Fibroblast of lung (primary cell): ENCODE measurements at regions not wholly inside any gene's neighbourhood (a gene's known extent, or its start where the extent isn't known, plus 50 kb on each side); places are given as distances from the start of the nearest gene placed in this dataset.
"Not testable (repeated sequence)": the region's sequence is repeated elsewhere in the genome, so short reads cannot be mapped to it uniquely, and the experiment has no call there.

Source experiments
- DNase-seq, 2 donors: peaks; one replicate each; pipeline versions ENCODE4 v3.0.0 to v3.0.0-alpha.2; 2010; ENCODE audit warnings: low read depth in 2 of 2
- H2AFZ ChIP-seq: 2 replicates; pipeline ENCODE4 v1.5.1; 2012; ENCODE audit warnings: low read length, control low read depth, inconsistent platforms
- H3K27ac ChIP-seq: 2 replicates; pipeline ENCODE4 v1.5.1; 2011; ENCODE audit warnings: low read length, control low read depth; ENCODE audit not compliant: insufficient read depth
- H3K27me3 ChIP-seq: 2 replicates; pipeline ENCODE4 v1.5.1; 2011; ENCODE audit warnings: mild to moderate bottlenecking, low read length; ENCODE audit not compliant: control insufficient read depth, insufficient read depth
- H3K36me3 ChIP-seq: 2 replicates; pipeline ENCODE4 v1.5.1; 2011; ENCODE audit warnings: low read length; ENCODE audit not compliant: control insufficient read depth, insufficient read depth
- H3K4me1 ChIP-seq: 2 replicates; pipeline ENCODE4 v1.5.1; 2011; ENCODE audit warnings: low read length; ENCODE audit not compliant: control insufficient read depth, insufficient read depth; ENCODE audit errors: extremely low read depth
- H3K4me2 ChIP-seq: 2 replicates; pipeline ENCODE4 v1.5.1; 2011; ENCODE audit warnings: low read length, control low read depth; ENCODE audit not compliant: insufficient read depth; ENCODE audit errors: extremely low read depth
- H3K4me3 ChIP-seq, 4 experiments: fragments of 200-600 bp in 1 of 4; sonication (generic) in 1 of 4; replicated peaks in 1 of 4; 2 replicates each; pipeline ENCODE4 v1.5.1; 2011 to 2016; ENCODE audit warnings: low read length in 4 of 4, low read depth in 3 of 4, mild to moderate bottlenecking in 3 of 4, control low read depth in 2 of 4, inconsistent platforms in 1 of 4, mixed read lengths in 1 of 4; ENCODE audit not compliant: insufficient read depth in 1 of 4; ENCODE audit errors: control extremely low read depth in 1 of 4
- H3K79me2 ChIP-seq: 2 replicates; pipeline ENCODE4 v1.5.1; 2012; ENCODE audit warnings: mild to moderate bottlenecking, low read length, inconsistent platforms; ENCODE audit not compliant: control insufficient read depth, insufficient read depth
- H3K9ac ChIP-seq: 2 replicates; pipeline ENCODE4 v1.5.1; 2011; ENCODE audit warnings: mild to moderate bottlenecking, low read length, control low read depth; ENCODE audit not compliant: insufficient read depth
- H3K9me3 ChIP-seq: 2 replicates; pipeline ENCODE4 v1.5.1; 2012; ENCODE audit warnings: low read depth, low read length; ENCODE audit not compliant: control insufficient read depth, insufficient read depth
- H4K20me1 ChIP-seq: 2 replicates; pipeline ENCODE4 v1.5.1; 2011; ENCODE audit warnings: low read length; ENCODE audit not compliant: control insufficient read depth, insufficient read depth; ENCODE audit errors: extremely low read depth
- EZH2 ChIP-seq: IDR thresholded peaks from 2 replicates; pipeline ENCODE4 v1.5.1; 2012; ENCODE audit warnings: low read length, control low read depth, mild to moderate bottlenecking; ENCODE audit errors: missing control alignments
- TF ChIP-seq, protein P1 (sequence below), 2 donors: IDR thresholded peaks in 1 of 2; conservative IDR thresholded peaks in 1 of 2; 1 replicate in 1 of 2; 2 replicates in 1 of 2; pipeline ENCODE4 v1.5.1; 2011 to 2012; ENCODE audit warnings: low read length in 2 of 2, control low read depth in 1 of 2, inconsistent platforms in 1 of 2, low read depth in 1 of 2, mild to moderate bottlenecking in 1 of 2

DNA sequence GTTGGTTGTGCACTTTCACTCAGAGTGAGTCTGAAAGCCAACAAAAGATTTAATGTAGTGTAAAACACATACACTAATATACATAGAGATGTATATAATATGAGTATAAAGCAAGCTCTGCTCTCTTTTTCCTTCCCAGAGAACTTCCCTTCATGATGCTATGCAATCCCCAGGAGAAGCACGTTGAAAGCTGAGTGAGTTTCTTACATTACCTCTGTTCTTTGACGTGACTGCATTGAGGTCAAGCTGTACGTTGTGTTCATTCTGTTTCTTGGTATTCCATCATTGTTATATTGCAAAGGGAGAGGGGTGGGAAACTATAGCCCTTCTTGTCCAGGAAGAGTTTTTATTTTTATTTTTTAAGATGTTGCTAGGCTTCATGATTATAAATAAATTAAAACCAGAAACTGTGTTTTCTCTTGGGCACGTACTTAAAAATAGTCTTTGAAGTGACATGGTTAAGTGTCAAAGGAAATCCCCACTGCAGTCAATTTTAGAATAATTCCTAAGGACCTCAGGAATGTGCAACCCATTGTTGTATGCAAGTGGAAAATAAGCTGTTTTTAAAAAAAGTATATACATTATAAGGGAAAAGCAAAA is 651.0 kb downstream of the CD109 start:
- no peak for DNase-seq
- no peak overlapping the region for H3K27ac ChIP-seq
- no peaks in the 10 kb centered on the region for H3K27me3 ChIP-seq

DNA sequence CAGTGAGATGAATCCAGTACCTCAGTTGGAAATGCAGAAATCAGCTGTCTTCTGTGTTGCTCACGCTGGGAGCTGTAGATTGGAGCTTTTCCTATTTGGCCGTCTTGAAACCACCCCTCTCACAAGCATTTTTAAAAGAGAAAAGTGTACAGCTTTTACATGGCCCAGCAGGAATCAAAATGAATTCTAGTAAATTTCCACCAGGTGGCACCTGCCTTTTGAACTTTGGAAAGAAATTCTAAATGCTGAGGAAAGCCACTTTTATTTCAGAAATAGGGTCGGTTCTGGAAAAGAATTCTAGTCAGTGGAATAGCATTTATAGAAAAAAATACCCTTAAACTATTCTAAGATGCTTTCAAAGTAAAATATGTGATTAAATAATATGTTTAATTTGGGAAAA is 647.8 kb downstream of the CD109 start:
- Histone ChIP-seq H3K36me3 (no peaks in the 10 kb centered on the region), H3K9me3 (no peaks in the 10 kb centered on the region), H3K4me3 (no peak overlapping the region), H3K4me1 (no peaks in the 10 kb centered on the region), H3K79me2 (no peaks in the 10 kb centered on the region), H3K27ac (no peak overlapping the region), H2AFZ (no peak overlapping the region), H3K9ac (no peak overlapping the region), H3K4me2 (no peak overlapping the region), H3K27me3 (no peaks in the 10 kb centered on the region), H4K20me1 (no peaks in the 10 kb centered on the region)
- DNase-seq: no peak
- TF ChIP-seq EZH2: no peak
- TF ChIP-seq, protein P1, sequence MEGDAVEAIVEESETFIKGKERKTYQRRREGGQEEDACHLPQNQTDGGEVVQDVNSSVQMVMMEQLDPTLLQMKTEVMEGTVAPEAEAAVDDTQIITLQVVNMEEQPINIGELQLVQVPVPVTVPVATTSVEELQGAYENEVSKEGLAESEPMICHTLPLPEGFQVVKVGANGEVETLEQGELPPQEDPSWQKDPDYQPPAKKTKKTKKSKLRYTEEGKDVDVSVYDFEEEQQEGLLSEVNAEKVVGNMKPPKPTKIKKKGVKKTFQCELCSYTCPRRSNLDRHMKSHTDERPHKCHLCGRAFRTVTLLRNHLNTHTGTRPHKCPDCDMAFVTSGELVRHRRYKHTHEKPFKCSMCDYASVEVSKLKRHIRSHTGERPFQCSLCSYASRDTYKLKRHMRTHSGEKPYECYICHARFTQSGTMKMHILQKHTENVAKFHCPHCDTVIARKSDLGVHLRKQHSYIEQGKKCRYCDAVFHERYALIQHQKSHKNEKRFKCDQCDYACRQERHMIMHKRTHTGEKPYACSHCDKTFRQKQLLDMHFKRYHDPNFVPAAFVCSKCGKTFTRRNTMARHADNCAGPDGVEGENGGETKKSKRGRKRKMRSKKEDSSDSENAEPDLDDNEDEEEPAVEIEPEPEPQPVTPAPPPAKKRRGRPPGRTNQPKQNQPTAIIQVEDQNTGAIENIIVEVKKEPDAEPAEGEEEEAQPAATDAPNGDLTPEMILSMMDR (conservative IDR thresholded peaks at IDR 0.05 in 1 of 2, IDR thresholded peaks at IDR 0.05 in 1 of 2; ENCODE audit: low read depth in 1 of 2, low read length in 2 of 2): peak in 1 of 2 donors; percentile 19

More for the DNA sequence above, 651.0 kb downstream of the CD109 start:
- no peak for TF ChIP-seq EZH2
- TF ChIP-seq, protein P1 (conservative IDR thresholded peaks at IDR 0.05 in 1 of 2, IDR thresholded peaks at IDR 0.05 in 1 of 2; ENCODE audit: low read depth in 1 of 2, low read length in 2 of 2): no peak
- H2AFZ ChIP-seq: no peak overlapping the region
- H3K4me1 ChIP-seq: no peaks in the 10 kb centered on the region
- H4K20me1 ChIP-seq: no peaks in the 10 kb centered on the region
- no peak overlapping the region for H3K4me2 ChIP-seq
- H3K4me3 ChIP-seq: no peak overlapping the region
- no peaks in the 10 kb centered on the region for H3K79me2 ChIP-seq
- no peaks in the 10 kb centered on the region for H3K9me3 ChIP-seq
- no peak overlapping the region for H3K9ac ChIP-seq
- H3K36me3 ChIP-seq: no peaks in the 10 kb centered on the region

DNA sequence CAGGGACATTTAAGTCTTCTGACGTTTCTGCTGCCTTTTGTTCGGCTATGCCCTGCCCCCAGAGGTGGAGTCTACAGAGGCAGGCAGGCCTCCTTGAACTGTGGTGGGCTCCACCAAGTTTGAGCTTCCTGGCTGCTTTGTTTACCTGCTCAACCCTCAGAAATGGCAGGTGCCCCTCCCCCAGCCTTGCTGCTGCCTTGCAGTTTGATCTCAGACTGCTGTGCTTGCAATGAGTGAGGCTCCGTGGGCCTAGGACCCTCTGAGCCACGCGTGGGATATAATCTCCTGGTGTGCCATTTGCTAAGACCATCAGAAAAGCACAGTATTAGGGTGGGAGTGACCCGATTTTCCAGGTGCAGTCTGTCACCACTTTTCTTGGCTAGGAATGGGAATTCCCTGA is 647.3 kb downstream of the CD109 start:
- H3K36me3 ChIP-seq, H3K4me3 ChIP-seq, H3K4me1 ChIP-seq, H2AFZ ChIP-seq, H3K9me3 ChIP-seq, H3K27me3 ChIP-seq, H3K4me2 ChIP-seq, H3K9ac ChIP-seq, H4K20me1 ChIP-seq, H3K27ac ChIP-seq, H3K79me2 ChIP-seq, DNase-seq: not testable (repeated sequence)
